Mesenchymal stem cell (in vitro differentiated cells and primary cell): ENCODE measurements at regions not wholly inside any gene's neighbourhood (a gene's known extent, or its start where the extent isn't known, plus 50 kb on each side); places are given as distances from the start of the nearest gene placed in this dataset.

Experiments used
- DNase-seq: peaks from one replicate; pipeline ENCODE4 v3.0.0-alpha.2; 2013
- H2AFZ ChIP-seq: one replicate; pipeline ENCODE4 v1.6.1; 2013; ENCODE audit warnings: low read depth, mild to moderate bottlenecking, control low read depth, inconsistent platforms, low read length, moderate library complexity
- H2AK5ac ChIP-seq: 2 replicates; pipeline ENCODE4 v1.6.1; 2013; ENCODE audit warnings: low read length, moderate library complexity, mild to moderate bottlenecking, inconsistent platforms; ENCODE audit not compliant: severe bottlenecking
- H2BK120ac ChIP-seq: one replicate; pipeline ENCODE4 v1.6.1; 2013; ENCODE audit warnings: low read depth, mild to moderate bottlenecking, inconsistent platforms, low read length, moderate library complexity
- H2BK12ac ChIP-seq, 2 experiments: one replicate each; pipeline ENCODE4 v1.6.1; 2013; ENCODE audit warnings: inconsistent platforms in 2 of 2, low read length in 2 of 2, mild to moderate bottlenecking in 2 of 2, moderate library complexity in 2 of 2, control low read depth in 1 of 2
- H2BK15ac ChIP-seq: one replicate; pipeline ENCODE4 v1.6.1; 2013; ENCODE audit warnings: mild to moderate bottlenecking, low read depth, inconsistent platforms; ENCODE audit not compliant: poor library complexity, severe bottlenecking
- H2BK5ac ChIP-seq: 2 replicates; pipeline ENCODE4 v1.6.1; 2013; ENCODE audit warnings: low read depth, mild to moderate bottlenecking, low read length, control low read depth, inconsistent platforms; ENCODE audit not compliant: poor library complexity, severe bottlenecking
- H3K14ac ChIP-seq, 2 experiments: one replicate each; pipeline ENCODE4 v1.6.1; 2013; ENCODE audit warnings: inconsistent platforms in 2 of 2, low read length in 2 of 2, control low read depth in 1 of 2, mild to moderate bottlenecking in 1 of 2, moderate library complexity in 1 of 2
- H3K18ac ChIP-seq, 2 experiments: one replicate each; pipeline ENCODE4 v1.6.1; 2013; ENCODE audit warnings: inconsistent platforms in 2 of 2, low read length in 2 of 2, control low read depth in 1 of 2, low read depth in 1 of 2, mild to moderate bottlenecking in 1 of 2
- H3K23ac ChIP-seq, 2 experiments: one replicate each; pipeline ENCODE4 v1.6.1; 2013; ENCODE audit warnings: inconsistent platforms in 2 of 2, low read length in 2 of 2, mild to moderate bottlenecking in 2 of 2, moderate library complexity in 2 of 2, control low read depth in 1 of 2
- H3K27ac ChIP-seq: 2 replicates; pipeline ENCODE4 v1.5.1; 2013; ENCODE audit warnings: mild to moderate bottlenecking, moderate library complexity, low read length, control low read depth, inconsistent platforms; ENCODE audit not compliant: poor library complexity, severe bottlenecking
- H3K27me3 ChIP-seq, 2 experiments: 2 replicates each; pipeline versions ENCODE4 v1.6.1 to v1.7.0; 2013; ENCODE audit warnings: low read length in 2 of 2, mild to moderate bottlenecking in 2 of 2, moderate library complexity in 2 of 2, control low read depth in 1 of 2, inconsistent platforms in 1 of 2; ENCODE audit not compliant: control insufficient read depth in 1 of 2, insufficient read depth in 1 of 2
- H3K36me3 ChIP-seq, 2 experiments: 2 replicates each; pipeline versions ENCODE4 v1.6.1 to v1.7.0; 2013; ENCODE audit warnings: low read length in 2 of 2, control low read depth in 1 of 2, inconsistent platforms in 1 of 2, low read depth in 1 of 2, mild to moderate bottlenecking in 1 of 2; ENCODE audit not compliant: insufficient read depth in 2 of 2, control insufficient read depth in 1 of 2
- H3K4ac ChIP-seq, 2 experiments: one replicate each; pipeline ENCODE4 v1.6.1; 2013; ENCODE audit warnings: inconsistent platforms in 2 of 2, low read length in 2 of 2, mild to moderate bottlenecking in 2 of 2, moderate library complexity in 2 of 2, control low read depth in 1 of 2, low read depth in 1 of 2
- H3K4me1 ChIP-seq: 2 replicates; pipeline ENCODE4 v1.6.1; 2013; ENCODE audit warnings: low read depth, low read length, control low read depth; ENCODE audit not compliant: control insufficient read depth, insufficient read depth
- H3K4me2 ChIP-seq: 2 replicates; pipeline ENCODE4 v1.6.1; 2013; ENCODE audit warnings: low read length, mild to moderate bottlenecking, inconsistent platforms; ENCODE audit not compliant: poor library complexity, severe bottlenecking
- H3K4me3 ChIP-seq, 2 experiments: 2 replicates each; pipeline versions ENCODE4 v1.5.1 to v1.7.0; 2013; ENCODE audit warnings: low read length in 2 of 2, mild to moderate bottlenecking in 2 of 2, control low read depth in 1 of 2, low read depth in 1 of 2; ENCODE audit not compliant: insufficient read depth in 1 of 2
- H3K79me1 ChIP-seq: replicated peaks from 2 replicates; pipeline ENCODE4 v1.6.1; 2013; ENCODE audit warnings: mild to moderate bottlenecking, control low read depth, low read length, inconsistent platforms; ENCODE audit not compliant: poor library complexity, severe bottlenecking
- H3K9ac ChIP-seq: 2 replicates; pipeline ENCODE4 v1.7.0; 2013; ENCODE audit warnings: mild to moderate bottlenecking, low read length, moderate library complexity
- H3K9me3 ChIP-seq: 2 replicates; pipeline ENCODE4 v1.7.0; 2013; ENCODE audit warnings: mild to moderate bottlenecking, low read length; ENCODE audit not compliant: control insufficient read depth
- H4K8ac ChIP-seq: one replicate; pipeline ENCODE4 v1.6.1; 2013; ENCODE audit warnings: inconsistent platforms, mild to moderate bottlenecking, low read length, moderate library complexity
- H4K91ac ChIP-seq: one replicate; pipeline ENCODE4 v1.6.1; 2013; ENCODE audit warnings: mild to moderate bottlenecking, low read length, inconsistent platforms
- WGBS: methylation state at CpG from one replicate; pipeline ENCODE4 v1.1.7; 2013; ENCODE audit warnings: mixed read lengths; 5-methylcytosine and 5-hydroxymethylcytosine counted together

DNA sequence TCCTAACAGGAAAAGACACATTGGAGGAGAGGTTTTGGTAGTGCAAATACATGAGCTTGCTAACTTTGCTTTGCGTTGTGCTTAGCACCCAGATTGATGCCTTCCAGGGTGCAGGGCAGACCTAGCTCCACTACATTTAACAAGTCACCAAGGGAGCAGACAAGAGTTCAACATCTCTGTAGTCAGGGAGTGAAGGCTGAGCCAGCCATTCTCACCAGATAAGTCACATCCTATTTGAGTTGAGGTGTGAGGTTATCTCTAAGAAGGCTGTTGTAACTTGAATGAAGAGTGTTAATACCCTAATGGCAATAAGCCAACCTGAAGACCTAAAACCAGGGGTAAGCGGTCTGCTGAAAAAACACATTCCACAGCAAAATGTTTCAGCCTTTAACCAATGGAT, 69.6 kb upstream of the DSEL start:
- WGBS = 25% methylated on average over 1 of the region's 2 CpGs
- no peak overlapping the region for H2BK5ac ChIP-seq

GRCh38 chr18:67583621-67584020, 67.1 kb upstream of the DSEL start:
- no peaks in the 10 kb centered on the region for H3K4me1 ChIP-seq
- H2BK5ac ChIP-seq = no peak overlapping the region
- no peak overlapping the region for H3K4me2 ChIP-seq
- H2AK5ac ChIP-seq = no peak overlapping the region
- no peak for DNase-seq
- no peak overlapping the region for H4K8ac ChIP-seq
- no peaks in the 10 kb centered on the region for H3K27me3 ChIP-seq
- H3K9ac ChIP-seq = no peak overlapping the region
- H3K4me3 ChIP-seq = no peak overlapping the region
- H3K79me1 ChIP-seq = no peaks in the 10 kb centered on the region
- H2AFZ ChIP-seq = no peak overlapping the region
- no peak overlapping the region for H3K4ac ChIP-seq
- 60% methylated on average over 1 of the region's 1 CpG for WGBS
- H3K9me3 ChIP-seq = no peaks in the 10 kb centered on the region
- no peaks in the 10 kb centered on the region for H3K36me3 ChIP-seq
- H3K18ac ChIP-seq = no peak overlapping the region
- H3K14ac ChIP-seq = no peak overlapping the region
- no peak overlapping the region for H2BK120ac ChIP-seq
- no peak overlapping the region for H3K27ac ChIP-seq
- no peak overlapping the region for H2BK12ac ChIP-seq
- H3K23ac ChIP-seq = no peak overlapping the region
- no peak overlapping the region for H4K91ac ChIP-seq
- H2BK15ac ChIP-seq = no peak overlapping the region

More for the DNA sequence above, 69.6 kb upstream of the DSEL start:
- H4K8ac ChIP-seq = no peak overlapping the region
- no peak overlapping the region for H3K4me2 ChIP-seq
- no peak overlapping the region for H3K4me3 ChIP-seq
- H3K36me3 ChIP-seq = no peaks in the 10 kb centered on the region
- H3K23ac ChIP-seq = no peak overlapping the region
- no peaks in the 10 kb centered on the region for H3K27me3 ChIP-seq
- H3K4me1 ChIP-seq = no peaks in the 10 kb centered on the region
- no peak overlapping the region for H3K27ac ChIP-seq
- H3K4ac ChIP-seq = no peak overlapping the region
- no peak overlapping the region for H2BK15ac ChIP-seq
- no peak for DNase-seq
- H2BK120ac ChIP-seq = no peak overlapping the region
- H3K9ac ChIP-seq = no peak overlapping the region
- no peak overlapping the region for H2AK5ac ChIP-seq
- no peak overlapping the region for H4K91ac ChIP-seq
- H3K18ac ChIP-seq = no peak overlapping the region
- no peak overlapping the region for H3K14ac ChIP-seq
- H2AFZ ChIP-seq = no peak overlapping the region
- no peaks in the 10 kb centered on the region for H3K79me1 ChIP-seq
- H3K9me3 ChIP-seq = no peaks in the 10 kb centered on the region
- no peak overlapping the region for H2BK12ac ChIP-seq

GRCh38 chr18:67582488-67582887, 66.0 kb upstream of the DSEL start:
- H2AFZ ChIP-seq = no peak overlapping the region
- no peak overlapping the region for H3K4me3 ChIP-seq
- WGBS = 44% methylated on average over 3 of the region's 3 CpGs

GRCh38 chr18:67581178-67581577, 64.7 kb upstream of the DSEL start:
- Histone ChIP-seq H3K4ac (no peak overlapping the region), H3K4me2 (no peak overlapping the region), H3K23ac (no peak overlapping the region), H3K27ac (no peak overlapping the region), H2BK15ac (no peak overlapping the region), H2BK12ac (no peak overlapping the region), H2BK120ac (no peak overlapping the region), H3K14ac (no peak overlapping the region), H3K79me1 (no peaks in the 10 kb centered on the region), H3K9ac (no peak overlapping the region), H4K8ac (no peak overlapping the region), H3K4me3 (no peak overlapping the region), H3K27me3 (no peaks in the 10 kb centered on the region), H2BK5ac (no peak overlapping the region), H3K9me3 (no peaks in the 10 kb centered on the region), H2AFZ (no peak overlapping the region), H3K18ac (no peak overlapping the region), H4K91ac (no peak overlapping the region), H3K36me3 (no peaks in the 10 kb centered on the region), H2AK5ac (no peak overlapping the region), H3K4me1 (no peaks in the 10 kb centered on the region)
- WGBS = 97% methylated on average over 2 of the region's 2 CpGs
- DNase-seq = no peak

More at GRCh38 chr18:67582488-67582887, 66.0 kb upstream of the DSEL start:
- Histone ChIP-seq H3K36me3 (no peaks in the 10 kb centered on the region), H2BK12ac (no peak overlapping the region), H2BK15ac (no peak overlapping the region), H3K4me1 (no peaks in the 10 kb centered on the region), H3K14ac (no peak overlapping the region), H3K4me2 (no peak overlapping the region), H2BK120ac (no peak overlapping the region), H4K91ac (no peak overlapping the region), H3K23ac (no peak overlapping the region), H3K4ac (no peak overlapping the region), H2BK5ac (no peak overlapping the region), H3K27me3 (no peaks in the 10 kb centered on the region), H3K18ac (no peak overlapping the region), H2AK5ac (no peak overlapping the region), H3K9me3 (no peaks in the 10 kb centered on the region), H3K9ac (no peak overlapping the region), H4K8ac (no peak overlapping the region), H3K79me1 (no peaks in the 10 kb centered on the region), H3K27ac (no peak overlapping the region)
- no peak for DNase-seq
